Left ventricle myocardium inferior (tissue), 1 donor: ENCODE measurements at regions not wholly inside any gene's neighbourhood (a gene's known extent, or its start where the extent isn't known, plus 50 kb on each side); places are given as distances from the start of the nearest gene placed in this dataset.

Experiments
- DNase-seq: peaks from one replicate; pipeline ENCODE4 v3.0.0-alpha.2; 2020
- H3K27ac ChIP-seq: fragments of 200-600 bp; replicated peaks from 2 replicates; pipeline ENCODE4 v1.8.0; 2021
- H3K27me3 ChIP-seq: fragments of 200-600 bp; 2 replicates; pipeline ENCODE4 v1.8.0; 2021; ENCODE audit warnings: low read depth
- H3K36me3 ChIP-seq: fragments of 200-600 bp; 2 replicates; pipeline ENCODE4 v1.8.0; 2021
- H3K4me1 ChIP-seq: fragments of 200-600 bp; 2 replicates; pipeline ENCODE4 v1.8.0; 2021
- H3K4me3 ChIP-seq: fragments of 200-600 bp; 2 replicates; pipeline ENCODE4 v1.8.0; 2021; ENCODE audit warnings: mild to moderate bottlenecking, moderate library complexity
- H3K9me3 ChIP-seq: fragments of 200-600 bp; replicated peaks from 2 replicates; pipeline ENCODE4 v1.8.0; 2021
- CTCF ChIP-seq: fragments of 200-600 bp; IDR thresholded peaks from 2 replicates; pipeline ENCODE4 v1.8.0; 2021; ENCODE audit warnings: antibody characterized with exemption, mild to moderate bottlenecking, borderline replicate concordance
- intact Hi-C: fragments of 100-400 bp; cut with micrococcal nuclease; formaldehyde crosslinking; loops from one replicate; pipeline ENCODE4 v1.11.0; 2022
- donor health status: DM: no; HTN: yes; CAD: no; lungs with severe emphysema.

- intact Hi-C loops: no loop called here
- H3K27ac ChIP-seq: no peak overlapping the region
- no peak for DNase-seq
- H3K4me1 ChIP-seq: no peaks in the 10 kb centered on the region
- H3K9me3 ChIP-seq: no peaks in the 10 kb centered on the region
- H3K4me3 ChIP-seq: no peak overlapping the region
- no peaks in the 10 kb centered on the region for H3K27me3 ChIP-seq
- TF ChIP-seq CTCF: no peak
- no peaks in the 10 kb centered on the region for H3K36me3 ChIP-seq
Observed at GRCh38 chr13:73513751-73514150, 454.9 kb downstream of the KLF5 start.

- no peak overlapping the region for H3K27ac ChIP-seq
Observed at GRCh38 chr13:73508841-73509240, 450.0 kb downstream of the KLF5 start.

GRCh38 chr13:73505376-73505890 lies 446.6 kb downstream of the KLF5 start:
- Histone ChIP-seq H3K36me3 (no peaks in the 10 kb centered on the region), H3K4me1 (no peaks in the 10 kb centered on the region), H3K27me3 (no peaks in the 10 kb centered on the region), H3K27ac (no peak overlapping the region), H3K4me3 (no peak overlapping the region), H3K9me3 (no peaks in the 10 kb centered on the region)
- intact Hi-C loops: no loop called here
- no peak for TF ChIP-seq CTCF
- DNase-seq: no peak

More at GRCh38 chr13:73508841-73509240, 450.0 kb downstream of the KLF5 start:
- intact Hi-C loops: no loop called here
- Histone ChIP-seq H3K4me1 (no peaks in the 10 kb centered on the region), H3K9me3 (no peaks in the 10 kb centered on the region), H3K36me3 (no peaks in the 10 kb centered on the region), H3K4me3 (no peak overlapping the region), H3K27me3 (no peaks in the 10 kb centered on the region)
- TF ChIP-seq CTCF: no peak
- DNase-seq: no peak

- Histone ChIP-seq H3K4me1 (no peaks in the 10 kb centered on the region), H3K27ac (no peak overlapping the region), H3K9me3 (no peaks in the 10 kb centered on the region), H3K36me3 (no peaks in the 10 kb centered on the region), H3K4me3 (no peak overlapping the region), H3K27me3 (no peaks in the 10 kb centered on the region)
- no peak for DNase-seq
- TF ChIP-seq CTCF: no peak
- intact Hi-C loops: no loop called here
Observed at GRCh38 chr13:73499695-73500094, 440.9 kb downstream of the KLF5 start.

- Histone ChIP-seq H3K27ac (no peak overlapping the region), H3K4me3 (no peak overlapping the region), H3K4me1 (no peaks in the 10 kb centered on the region), H3K27me3 (no peaks in the 10 kb centered on the region), H3K36me3 (no peaks in the 10 kb centered on the region), H3K9me3 (no peaks in the 10 kb centered on the region)
- no peak for DNase-seq
- no peak for TF ChIP-seq CTCF
- intact Hi-C loops: no loop called here
Observed at GRCh38 chr13:73497430-73497829, 438.6 kb downstream of the KLF5 start.

GRCh38 chr13:73496711-73497110 lies 437.9 kb downstream of the KLF5 start:
- H3K36me3 ChIP-seq: no peaks in the 10 kb centered on the region
- H3K27me3 ChIP-seq: no peaks in the 10 kb centered on the region
- no peaks in the 10 kb centered on the region for H3K4me1 ChIP-seq
- no peak for TF ChIP-seq CTCF
- no peak for DNase-seq
- H3K9me3 ChIP-seq: no peaks in the 10 kb centered on the region
- intact Hi-C loops: no loop called here
- no peak overlapping the region for H3K4me3 ChIP-seq
- no peak overlapping the region for H3K27ac ChIP-seq
